ENCODE measurements at regions not wholly inside any gene's neighbourhood (a gene's known extent, or its start where the extent isn't known, plus 50 kb on each side); places are given as distances from the start of the nearest gene placed in this dataset.

DNA sequence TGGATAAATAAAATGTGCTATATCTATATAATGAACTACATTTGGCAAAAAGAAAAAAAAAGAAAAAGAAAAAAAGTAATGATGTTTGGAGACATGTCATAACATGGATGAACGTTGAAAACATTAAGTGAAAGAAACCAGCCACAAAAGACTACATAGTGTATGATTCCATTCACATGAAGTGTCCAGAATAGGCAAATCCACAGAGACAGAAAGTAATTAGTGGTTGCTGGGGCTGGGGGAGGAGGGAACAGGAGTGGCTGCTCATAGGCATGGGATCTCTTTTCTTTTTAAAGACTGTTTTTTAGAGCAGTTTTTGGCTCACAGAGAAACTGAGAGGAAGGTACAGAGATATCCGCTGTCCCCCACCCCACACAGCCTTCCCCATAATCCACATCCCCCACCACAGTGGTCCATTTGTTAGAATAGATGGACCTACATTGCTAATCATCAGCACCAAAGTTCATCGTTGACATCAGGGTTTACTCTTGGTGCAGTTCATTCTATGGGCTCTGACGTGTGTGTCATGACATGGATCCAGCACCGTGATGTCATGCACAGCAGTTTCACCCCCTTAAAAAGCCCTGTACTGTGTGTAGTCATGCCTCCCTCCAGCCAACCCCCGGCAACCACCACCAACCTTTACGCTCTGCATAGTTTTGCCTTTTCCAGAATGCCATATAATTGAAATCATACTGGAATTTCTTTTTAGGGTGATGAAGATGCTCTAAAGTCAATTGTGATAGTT is 240.9 kb upstream of the RREB1 start:
- Histone ChIP-seq H3K27ac (no peak overlapping the region), H3K27me3 (no peaks in the 10 kb centered on the region), H3K9me3 (peaks cover 0 to 7% of the 10 kb centered on the region in 2 donors), H3K36me3 (no peaks in the 10 kb centered on the region), H3K4me3 (no peak overlapping the region), H3K4me1 (no peaks in the 10 kb centered on the region)
- TF ChIP-seq, protein P1, sequence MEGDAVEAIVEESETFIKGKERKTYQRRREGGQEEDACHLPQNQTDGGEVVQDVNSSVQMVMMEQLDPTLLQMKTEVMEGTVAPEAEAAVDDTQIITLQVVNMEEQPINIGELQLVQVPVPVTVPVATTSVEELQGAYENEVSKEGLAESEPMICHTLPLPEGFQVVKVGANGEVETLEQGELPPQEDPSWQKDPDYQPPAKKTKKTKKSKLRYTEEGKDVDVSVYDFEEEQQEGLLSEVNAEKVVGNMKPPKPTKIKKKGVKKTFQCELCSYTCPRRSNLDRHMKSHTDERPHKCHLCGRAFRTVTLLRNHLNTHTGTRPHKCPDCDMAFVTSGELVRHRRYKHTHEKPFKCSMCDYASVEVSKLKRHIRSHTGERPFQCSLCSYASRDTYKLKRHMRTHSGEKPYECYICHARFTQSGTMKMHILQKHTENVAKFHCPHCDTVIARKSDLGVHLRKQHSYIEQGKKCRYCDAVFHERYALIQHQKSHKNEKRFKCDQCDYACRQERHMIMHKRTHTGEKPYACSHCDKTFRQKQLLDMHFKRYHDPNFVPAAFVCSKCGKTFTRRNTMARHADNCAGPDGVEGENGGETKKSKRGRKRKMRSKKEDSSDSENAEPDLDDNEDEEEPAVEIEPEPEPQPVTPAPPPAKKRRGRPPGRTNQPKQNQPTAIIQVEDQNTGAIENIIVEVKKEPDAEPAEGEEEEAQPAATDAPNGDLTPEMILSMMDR (IDR thresholded peaks at IDR 0.05): no peak
- DNase-seq (ENCODE audit: low spot score): no peak

DNA sequence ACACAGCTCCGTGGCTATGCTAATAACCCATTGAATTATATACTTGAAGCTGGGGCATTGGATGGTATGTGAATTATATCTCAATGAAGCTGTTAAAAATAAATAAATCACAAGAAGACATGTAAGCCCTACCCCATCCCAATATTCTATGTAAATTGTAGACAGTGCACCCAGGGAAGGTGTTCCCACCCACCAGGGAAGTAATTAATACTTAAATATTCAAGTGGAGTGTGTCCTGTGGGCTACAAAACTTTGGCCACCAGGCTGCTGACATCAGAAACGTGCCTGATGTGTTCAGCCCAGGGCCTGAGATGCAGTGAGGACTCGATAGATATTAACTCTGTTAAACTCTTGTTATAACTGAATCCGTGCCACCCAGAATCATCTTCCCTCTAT is 240.4 kb upstream of the RREB1 start:
- TF ChIP-seq, protein P1 (IDR thresholded peaks at IDR 0.05): no peak

DNA sequence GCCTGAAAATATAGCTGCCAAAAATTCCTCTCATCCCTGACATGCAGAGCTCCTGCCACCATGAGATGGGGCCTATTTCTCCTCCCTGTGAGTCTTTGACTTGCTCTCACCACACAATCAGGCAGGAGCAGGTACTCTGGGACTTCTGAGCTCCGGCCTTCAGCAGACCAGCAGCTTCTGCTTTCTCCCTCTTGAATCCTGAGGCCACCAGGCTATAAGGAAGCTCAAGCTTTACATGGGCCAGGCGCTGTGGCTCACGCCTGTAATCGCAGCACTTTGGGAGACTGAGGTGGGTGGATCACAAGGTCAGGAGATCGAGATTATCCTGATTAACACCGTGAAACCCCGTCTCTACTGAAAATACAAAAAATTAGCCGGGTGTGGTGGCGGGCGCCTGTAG is 238.7 kb upstream of the RREB1 start:
- Histone ChIP-seq H3K27ac (no peak overlapping the region), H3K36me3 (no peaks in the 10 kb centered on the region), H3K9me3 (peaks cover 0 to 7% of the 10 kb centered on the region in 2 donors), H3K4me1 (no peaks in the 10 kb centered on the region), H3K4me3 (no peak overlapping the region), H3K27me3 (no peaks in the 10 kb centered on the region)
- DNase-seq (ENCODE audit: low spot score): no peak
- TF ChIP-seq, protein P1 (IDR thresholded peaks at IDR 0.05): no peak

More for the DNA sequence above, 240.4 kb upstream of the RREB1 start:
- no peak for DNase-seq (ENCODE audit: low spot score)
- no peaks in the 10 kb centered on the region for H3K36me3 ChIP-seq
- H3K27me3 ChIP-seq: no peaks in the 10 kb centered on the region
- H3K4me1 ChIP-seq: no peaks in the 10 kb centered on the region
- no peak overlapping the region for H3K4me3 ChIP-seq
- H3K9me3 ChIP-seq: peaks cover 0 to 7% of the 10 kb centered on the region in 2 donors
- no peak overlapping the region for H3K27ac ChIP-seq

DNA sequence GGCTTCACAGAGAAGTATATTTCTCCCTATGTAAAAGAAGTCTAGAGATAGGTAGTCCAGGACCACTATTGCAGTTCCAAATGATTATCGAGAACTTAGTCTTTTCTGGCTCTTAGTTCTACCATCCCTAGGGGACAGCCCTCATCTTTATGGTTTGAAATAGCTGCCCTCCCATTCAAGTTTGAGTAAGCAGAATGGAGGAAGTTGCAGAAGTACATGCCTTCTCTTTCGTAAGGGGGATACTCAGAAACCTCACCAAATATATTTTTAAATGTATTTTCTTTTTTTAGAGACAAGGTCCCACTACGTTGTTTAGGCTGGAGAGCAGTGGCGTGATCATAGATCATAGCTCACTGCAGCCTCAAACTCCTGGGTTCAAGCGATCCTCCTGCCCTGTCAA is 236.8 kb upstream of the RREB1 start:
- no peak overlapping the region for H3K27ac ChIP-seq
- peaks cover 0 to 7% of the 10 kb centered on the region in 2 donors for H3K9me3 ChIP-seq
- TF ChIP-seq, protein P1 (IDR thresholded peaks at IDR 0.05): no peak
- no peak for DNase-seq (ENCODE audit: low spot score)
- H3K27me3 ChIP-seq: no peaks in the 10 kb centered on the region
- H3K36me3 ChIP-seq: no peaks in the 10 kb centered on the region
- no peaks in the 10 kb centered on the region for H3K4me1 ChIP-seq
- no peak overlapping the region for H3K4me3 ChIP-seq

DNA sequence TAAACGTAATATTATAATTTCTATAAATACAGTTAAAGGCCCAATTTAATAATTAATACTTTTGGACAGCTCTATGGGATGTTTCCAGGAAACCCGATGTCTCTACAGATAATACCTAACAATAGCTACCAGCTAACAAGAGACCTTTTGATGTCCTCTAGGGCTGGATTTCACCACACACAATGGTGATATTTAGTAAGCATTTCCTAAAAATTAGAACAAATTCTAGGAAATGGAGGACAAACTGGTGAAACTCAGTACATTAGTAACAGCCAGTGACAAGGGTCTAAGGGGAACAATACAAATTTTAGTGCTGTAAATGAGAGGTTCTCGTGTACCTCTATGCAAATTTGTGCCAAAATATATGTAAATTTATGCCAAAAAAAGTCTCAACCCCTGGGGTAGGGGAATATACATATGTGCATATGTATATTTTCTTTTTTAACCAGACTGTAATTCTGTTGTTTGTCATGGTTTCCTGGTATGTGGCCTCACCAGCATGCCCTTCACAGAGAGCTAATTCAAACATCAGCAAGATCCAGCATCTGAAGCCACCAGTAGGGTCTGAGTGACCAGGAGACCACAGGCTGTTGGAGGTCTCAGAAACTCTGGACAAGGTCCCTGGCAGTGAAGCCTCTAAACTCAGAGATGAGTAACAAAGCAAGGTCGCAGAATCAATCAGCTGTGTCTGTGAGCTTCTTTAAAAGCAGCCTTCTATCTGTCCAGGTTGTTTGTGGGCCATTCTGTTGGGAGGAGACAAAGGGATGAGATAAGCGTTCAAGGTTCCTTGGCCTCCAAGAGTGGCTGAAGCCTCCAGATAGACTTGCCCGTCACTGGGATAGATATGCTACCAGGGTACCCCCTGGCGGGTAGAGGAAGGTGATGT is 235.1 kb upstream of the RREB1 start:
- no peak for DNase-seq (ENCODE audit: low spot score)
- H3K4me1 ChIP-seq: no peaks in the 10 kb centered on the region
- TF ChIP-seq, protein P1 (IDR thresholded peaks at IDR 0.05): no peak
- peaks cover 0 to 7% of the 10 kb centered on the region in 2 donors for H3K9me3 ChIP-seq
- no peak overlapping the region for H3K27ac ChIP-seq
- no peaks in the 10 kb centered on the region for H3K36me3 ChIP-seq
- no peaks in the 10 kb centered on the region for H3K27me3 ChIP-seq
- no peak overlapping the region for H3K4me3 ChIP-seq

Data from right atrium auricular region (tissue), 2 donors.